IMR-90 (cell line): ENCODE measurements at regions not wholly inside any gene's neighbourhood (a gene's known extent, or its start where the extent isn't known, plus 50 kb on each side); places are given as distances from the start of the nearest gene placed in this dataset.

Source experiments
- ATAC-seq: fragments of 200-7000 bp; cut with Tn5 transposase; 2 replicates; pipeline ENCODE4 v1.9.1; 2020; ENCODE audit warnings: low read depth, mild to moderate bottlenecking, moderate library complexity
- BruUV-seq: library from RNA; stranded (reverse); fragments of 400-500 nt; replicated peaks from 2 replicates; lab custom pipeline; 2021; lab: Mats Ljungman, UMichigan
- CTCF ChIA-PET: fragments of 300-600 bp; formaldehyde crosslinking; extraction: SDS; loops from one replicate; lab custom pipeline; 2021; ENCODE audit warnings: antibody characterized with exemption; lab: Yijun Ruan, JAX
- POLR2A ChIA-PET: fragments of 300-600 bp; sonication (Branson Sonifier 250); formaldehyde crosslinking; loops from one replicate; lab custom pipeline; 2022; ENCODE audit warnings: antibody characterized with exemption; ENCODE audit not compliant: unreplicated experiment; lab: Charles Lee
- DNase-seq: peaks from one replicate; pipeline ENCODE4 v3.0.0; 2013
- H2AFZ ChIP-seq: replicated peaks from 2 replicates; pipeline ENCODE3; 2013; ENCODE audit warnings: low read length, mild to moderate bottlenecking; ENCODE audit not compliant: poor library complexity
- H2AK5ac ChIP-seq: 2 replicates; pipeline ENCODE4 v1.6.1; 2013; ENCODE audit warnings: low read depth, low read length, inconsistent platforms
- H2AK9ac ChIP-seq: replicated peaks from 2 replicates; pipeline ENCODE3; 2013; ENCODE audit warnings: mild to moderate bottlenecking, low read depth, low read length, moderate library complexity; ENCODE audit not compliant: poor library complexity
- H2BK120ac ChIP-seq: 2 replicates; pipeline ENCODE4 v1.6.1; 2013; ENCODE audit warnings: low read depth, low read length, inconsistent platforms
- H2BK15ac ChIP-seq: 3 replicates; pipeline ENCODE4 v1.6.1; 2013; ENCODE audit warnings: low read depth, low read length, inconsistent platforms
- H2BK20ac ChIP-seq: 2 replicates; pipeline ENCODE4 v1.6.1; 2013; ENCODE audit warnings: low read depth, mild to moderate bottlenecking, inconsistent platforms, low read length, moderate library complexity
- H2BK5ac ChIP-seq: 2 replicates; pipeline ENCODE4 v1.6.1; 2013; ENCODE audit warnings: mild to moderate bottlenecking, low read depth, low read length, inconsistent platforms; ENCODE audit not compliant: poor library complexity, severe bottlenecking
- H3K14ac ChIP-seq: replicated peaks from 2 replicates; pipeline ENCODE4 v1.6.1; 2013; ENCODE audit warnings: low read depth, low read length, inconsistent platforms
- H3K18ac ChIP-seq: 2 replicates; pipeline ENCODE4 v1.6.1; 2013; ENCODE audit warnings: low read depth, low read length, control low read depth
- H3K23ac ChIP-seq: 2 replicates; pipeline ENCODE4 v1.6.1; 2013; ENCODE audit warnings: low read depth, low read length, inconsistent platforms
- H3K27ac ChIP-seq: 2 replicates; pipeline ENCODE4 v1.5.1; 2013; ENCODE audit warnings: mild to moderate bottlenecking, control low read depth, low read length; ENCODE audit not compliant: insufficient read depth
- H3K27me3 ChIP-seq: 2 replicates; pipeline ENCODE4 v1.6.1; 2013; ENCODE audit warnings: low read length; ENCODE audit not compliant: control insufficient read depth, insufficient read depth
- H3K36me3 ChIP-seq: 2 replicates; pipeline ENCODE4 v1.6.1; 2013; ENCODE audit warnings: low read length, mixed read lengths; ENCODE audit not compliant: control insufficient read depth, insufficient read depth
- H3K4ac ChIP-seq: 2 replicates; pipeline ENCODE4 v1.6.1; 2013; ENCODE audit warnings: low read depth, low read length, inconsistent platforms
- H3K4me1 ChIP-seq: 2 replicates; pipeline ENCODE4 v1.6.1; 2013; ENCODE audit warnings: low read length, mixed read lengths; ENCODE audit not compliant: control insufficient read depth, insufficient read depth
- H3K4me2 ChIP-seq: 2 replicates; pipeline ENCODE4 v1.6.1; 2013; ENCODE audit warnings: low read depth, mild to moderate bottlenecking, control low read depth, low read length, moderate library complexity
- H3K4me3 ChIP-seq: 2 replicates; pipeline ENCODE4 v1.5.1; 2013; ENCODE audit warnings: low read depth, mild to moderate bottlenecking, control low read depth, low read length, moderate library complexity; ENCODE audit not compliant: insufficient read depth
- H3K56ac ChIP-seq: 2 replicates; pipeline ENCODE4 v1.6.1; 2013; ENCODE audit warnings: low read length, inconsistent platforms; ENCODE audit not compliant: insufficient read depth; ENCODE audit errors: extremely low read depth
- H3K79me1 ChIP-seq, 2 experiments: 2 replicates each; pipeline ENCODE4 v1.6.1; 2013; ENCODE audit warnings: low read length in 2 of 2, inconsistent platforms in 1 of 2, low read depth in 1 of 2
- H3K9ac ChIP-seq: 2 replicates; pipeline ENCODE4 v1.6.1; 2013; ENCODE audit warnings: low read depth, low read length, control low read depth
- H3K9me1 ChIP-seq: 2 replicates; pipeline ENCODE4 v1.6.1; 2013; ENCODE audit warnings: low read length, inconsistent platforms; ENCODE audit not compliant: insufficient read depth
- H3K9me3 ChIP-seq: 2 replicates; pipeline ENCODE4 v1.6.1; 2013; ENCODE audit warnings: low read length; ENCODE audit not compliant: control insufficient read depth, insufficient read depth
- H4K20me1 ChIP-seq: 2 replicates; pipeline ENCODE4 v1.6.1; 2013; ENCODE audit warnings: low read length, inconsistent platforms; ENCODE audit not compliant: insufficient read depth
- H4K5ac ChIP-seq: 2 replicates; pipeline ENCODE4 v1.6.1; 2013; ENCODE audit warnings: mild to moderate bottlenecking, low read depth, low read length, control low read depth
- H4K8ac ChIP-seq, 2 experiments: 2 replicates each; pipeline ENCODE4 v1.6.1; 2013; ENCODE audit warnings: low read depth in 2 of 2, low read length in 2 of 2, control low read depth in 1 of 2, inconsistent platforms in 1 of 2
- H4K91ac ChIP-seq: 2 replicates; pipeline ENCODE4 v1.6.1; 2013; ENCODE audit warnings: low read depth, low read length, inconsistent platforms; ENCODE audit not compliant: insufficient read depth
- CEBPB ChIP-seq: IDR thresholded peaks from 2 replicates; pipeline ENCODE4 v1.6.1; 2012; ENCODE audit warnings: low read depth, low read length, improper control_type of control experiment
- CHD1 ChIP-seq: IDR thresholded peaks from 2 replicates; pipeline ENCODE4 v1.6.1; 2012; ENCODE audit warnings: low read depth, low read length, improper control_type of control experiment
- FOS ChIP-seq: fragments of 150-350 bp; IDR thresholded peaks from 2 replicates; pipeline ENCODE4 v1.6.1; 2016; ENCODE audit warnings: low read depth, low read length
- MAFK ChIP-seq: IDR thresholded peaks from 2 replicates; pipeline ENCODE4 v1.6.1; 2012; ENCODE audit warnings: low read depth, low read length, improper control_type of control experiment
- NFE2L2 ChIP-seq: fragments of 150-350 bp; IDR thresholded peaks from 2 replicates; pipeline ENCODE4 v1.6.1; 2016; ENCODE audit warnings: low read depth, mild to moderate bottlenecking, low read length
- POLR2A ChIP-seq: IDR thresholded peaks from 2 replicates; pipeline ENCODE4 v1.6.1; 2012; ENCODE audit warnings: mild to moderate bottlenecking, low read depth, low read length
- RAD21 ChIP-seq: IDR thresholded peaks from 2 replicates; pipeline ENCODE4 v1.6.1; 2012; ENCODE audit warnings: low read length, improper control_type of control experiment
- RCOR1 ChIP-seq: IDR thresholded peaks from 2 replicates; pipeline ENCODE4 v1.6.1; 2012; ENCODE audit warnings: mild to moderate bottlenecking, low read length, improper control_type of control experiment; ENCODE audit not compliant: insufficient replicate concordance
- RFX5 ChIP-seq: IDR thresholded peaks from 2 replicates; pipeline ENCODE4 v1.8.0; 2012; ENCODE audit warnings: low read depth, mild to moderate bottlenecking, low read length, moderate library complexity
- SMC3 ChIP-seq: fragments of 150-350 bp; IDR thresholded peaks from 2 replicates; pipeline ENCODE4 v1.6.1; 2016; ENCODE audit warnings: low read depth, mild to moderate bottlenecking, antibody characterized with exemption, low read length, moderate library complexity
- WGBS, 2 experiments: methylation state at CpG; one replicate each; pipeline versions ENCODE4 v1.1.5 to v1.1.7; 2013; ENCODE audit warnings: missing lambda C conversion rate in 2 of 2; ENCODE audit not compliant: insufficient read length in 1 of 2; ENCODE audit errors: extremely low coverage in 2 of 2; 5-methylcytosine and 5-hydroxymethylcytosine counted together
- dilution Hi-C: fragments of 300-500 bp; cut with HindIII; formaldehyde crosslinking; loops from one replicate; pipeline ENCODE4 v1.14.3; 2018; ENCODE audit warnings: low sequenced_read_pairs; ENCODE audit not compliant: unreplicated experiment
- in situ Hi-C: fragments of 300-500 bp; cut with MboI; formaldehyde crosslinking; loops from 3 replicates; pipeline ENCODE4 v1.14.3; 2019; ENCODE audit warnings: low sequenced_read_pairs, inconsistent platforms, mixed read lengths
- intact Hi-C: fragments of 100-400 bp; cut with micrococcal nuclease; formaldehyde crosslinking; loops from 2 replicates; pipeline ENCODE4 v1.10.0; 2022
- TF ChIP-seq, protein P1 (sequence below): fragments of 150-350 bp; IDR thresholded peaks from 2 replicates; pipeline ENCODE4 v1.6.1; 2017; ENCODE audit warnings: mild to moderate bottlenecking, antibody characterized with exemption, low read length, low read depth
- TF ChIP-seq, protein P2 (sequence below): conservative IDR thresholded peaks from 2 replicates; pipeline ENCODE4 v1.5.1; 2012; ENCODE audit warnings: mild to moderate bottlenecking, low read depth, low read length, improper control_type of control experiment

DNA sequence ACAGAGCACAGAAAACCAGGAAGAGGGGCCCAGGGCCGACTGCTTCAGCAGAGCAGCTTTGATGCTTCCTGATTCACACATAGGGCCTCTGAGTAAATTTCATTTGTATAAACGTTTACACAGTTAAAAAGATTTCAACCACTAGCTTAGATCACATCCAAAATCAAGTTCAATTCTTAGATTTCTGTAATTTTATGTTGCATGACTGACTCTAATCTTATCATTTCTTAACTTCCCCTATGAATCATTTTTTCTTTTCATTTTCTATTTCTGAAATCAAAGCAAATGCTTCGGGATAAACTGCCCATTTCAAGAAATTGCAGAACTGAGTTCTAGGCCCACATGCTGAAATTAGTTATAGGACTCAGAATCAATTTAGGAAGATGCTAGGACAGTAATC lies 224.7 kb downstream of the INHBA start:
- no peak overlapping the region; the same call in 1 of the 2 replicates for H3K18ac ChIP-seq
- H3K79me1 ChIP-seq: no peaks in the 10 kb centered on the region
- intact Hi-C loops (no loop called here), in situ Hi-C loops (no loop called here), dilution Hi-C loops (no loop called here)
- no peak overlapping the region; the same call in 1 of the 2 replicates for H2BK20ac ChIP-seq
- H4K5ac ChIP-seq: no peak overlapping the region
- TF ChIP-seq MAFK: no peak
- TF ChIP-seq NFE2L2: no peak
- TF ChIP-seq, protein P1, sequence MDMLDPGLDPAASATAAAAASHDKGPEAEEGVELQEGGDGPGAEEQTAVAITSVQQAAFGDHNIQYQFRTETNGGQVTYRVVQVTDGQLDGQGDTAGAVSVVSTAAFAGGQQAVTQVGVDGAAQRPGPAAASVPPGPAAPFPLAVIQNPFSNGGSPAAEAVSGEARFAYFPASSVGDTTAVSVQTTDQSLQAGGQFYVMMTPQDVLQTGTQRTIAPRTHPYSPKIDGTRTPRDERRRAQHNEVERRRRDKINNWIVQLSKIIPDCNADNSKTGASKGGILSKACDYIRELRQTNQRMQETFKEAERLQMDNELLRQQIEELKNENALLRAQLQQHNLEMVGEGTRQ: no peak
- no peak for TF ChIP-seq SMC3
- TF ChIP-seq, protein P2, sequence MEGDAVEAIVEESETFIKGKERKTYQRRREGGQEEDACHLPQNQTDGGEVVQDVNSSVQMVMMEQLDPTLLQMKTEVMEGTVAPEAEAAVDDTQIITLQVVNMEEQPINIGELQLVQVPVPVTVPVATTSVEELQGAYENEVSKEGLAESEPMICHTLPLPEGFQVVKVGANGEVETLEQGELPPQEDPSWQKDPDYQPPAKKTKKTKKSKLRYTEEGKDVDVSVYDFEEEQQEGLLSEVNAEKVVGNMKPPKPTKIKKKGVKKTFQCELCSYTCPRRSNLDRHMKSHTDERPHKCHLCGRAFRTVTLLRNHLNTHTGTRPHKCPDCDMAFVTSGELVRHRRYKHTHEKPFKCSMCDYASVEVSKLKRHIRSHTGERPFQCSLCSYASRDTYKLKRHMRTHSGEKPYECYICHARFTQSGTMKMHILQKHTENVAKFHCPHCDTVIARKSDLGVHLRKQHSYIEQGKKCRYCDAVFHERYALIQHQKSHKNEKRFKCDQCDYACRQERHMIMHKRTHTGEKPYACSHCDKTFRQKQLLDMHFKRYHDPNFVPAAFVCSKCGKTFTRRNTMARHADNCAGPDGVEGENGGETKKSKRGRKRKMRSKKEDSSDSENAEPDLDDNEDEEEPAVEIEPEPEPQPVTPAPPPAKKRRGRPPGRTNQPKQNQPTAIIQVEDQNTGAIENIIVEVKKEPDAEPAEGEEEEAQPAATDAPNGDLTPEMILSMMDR: no peak
- no peak for TF ChIP-seq RCOR1
- no peak for TF ChIP-seq POLR2A
- no peak for TF ChIP-seq RFX5
- no peak for TF ChIP-seq RAD21
- TF ChIP-seq CEBPB: no peak
- TF ChIP-seq FOS: no peak
- no peak for TF ChIP-seq CHD1
- H4K8ac ChIP-seq: peak overlapping the region in 1 of 2 experiments; percentile 80; a peak in 2 of 4 replicates
- H3K56ac ChIP-seq: no peak overlapping the region; the same call in 1 of the 2 replicates
- H2AFZ ChIP-seq: peak overlapping the region; percentile 40
- H2BK5ac ChIP-seq: no peak overlapping the region
- ChIA-PET CTCF (no interaction called here), POLR2A (interaction anchor here (0.6 kb wide), 1 partner anchor 56 kb away, joined by 4 read pairs; no protein-coding TSS in a partner anchor)
- H2BK120ac ChIP-seq: peak overlapping the region; percentile 20; the same call in 1 of the 2 replicates
- H3K4ac ChIP-seq: 0 out of 2 replicates have a peak overlapping the region, but pooled peaks have one; percentile 1
- H3K9ac ChIP-seq: no peak overlapping the region
- H3K27ac ChIP-seq: no peak overlapping the region
- H3K4me1 ChIP-seq: 0 out of 2 replicates have a peak, but pooled peaks cover 3% of the 10 kb centered on the region
- H3K9me1 ChIP-seq: no peaks in the 10 kb centered on the region
- H2AK5ac ChIP-seq: no peak overlapping the region
- H2AK9ac ChIP-seq: no peak overlapping the region
- H4K91ac ChIP-seq: no peak overlapping the region
- H4K20me1 ChIP-seq: no peaks in the 10 kb centered on the region
- ATAC-seq (peak; percentile 62), DNase-seq (peak; percentile 45)
- peak overlapping the region; percentile 74; the same call in 1 of the 2 replicates for H3K14ac ChIP-seq
- BruUV-seq: no TSS peak
- no peaks in the 10 kb centered on the region for H3K27me3 ChIP-seq
- H3K4me3 ChIP-seq: no peak overlapping the region
- peak overlapping the region; percentile 15; the same call in 1 of the 3 replicates for H2BK15ac ChIP-seq
- 0 out of 2 replicates have a peak, but pooled peaks cover 4% of the 10 kb centered on the region for H3K9me3 ChIP-seq
- WGBS, 2 experiments: no CpG with 5 or more reads among the region's 3 CpGs
- no peak overlapping the region for H3K23ac ChIP-seq
- H3K36me3 ChIP-seq: no peaks in the 10 kb centered on the region
- H3K4me2 ChIP-seq: no peak overlapping the region
